NCI-H524 treated with DMSO at 0.1 percent for 48 hours (cell line): ENCODE measurements at regions not wholly inside any gene's neighbourhood (a gene's known extent, or its start where the extent isn't known, plus 50 kb on each side); places are given as distances from the start of the nearest gene placed in this dataset.

Experiments
- DNase-seq: peaks from one replicate; lab custom pipeline; 2025; lab: John Stamatoyannopoulos, UW

DNA sequence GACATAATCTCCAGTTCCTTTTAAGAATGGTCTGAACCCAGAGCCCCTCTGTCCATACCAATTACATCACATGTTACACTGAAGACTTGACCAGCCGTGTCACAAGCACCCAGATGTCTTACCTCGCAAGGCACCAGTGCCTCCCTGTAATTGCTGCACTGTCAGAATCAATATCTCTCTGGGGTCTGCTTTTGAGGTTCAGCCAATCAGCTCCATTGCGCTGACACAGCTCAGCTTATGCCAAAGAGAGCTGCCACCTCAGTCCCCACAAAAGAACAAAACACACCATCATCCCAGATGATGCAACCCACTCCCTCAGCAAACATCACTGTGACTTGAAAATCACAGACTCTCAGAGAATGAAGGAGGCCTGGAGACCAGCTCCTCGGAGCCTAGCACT is 82.5 kb upstream of the SORBS2 start:
- DNase-seq, result no peak

GRCh38 chr4:185895351-185895750 is 83.4 kb upstream of the SORBS2 start:
- DNase-seq, result no peak

DNA sequence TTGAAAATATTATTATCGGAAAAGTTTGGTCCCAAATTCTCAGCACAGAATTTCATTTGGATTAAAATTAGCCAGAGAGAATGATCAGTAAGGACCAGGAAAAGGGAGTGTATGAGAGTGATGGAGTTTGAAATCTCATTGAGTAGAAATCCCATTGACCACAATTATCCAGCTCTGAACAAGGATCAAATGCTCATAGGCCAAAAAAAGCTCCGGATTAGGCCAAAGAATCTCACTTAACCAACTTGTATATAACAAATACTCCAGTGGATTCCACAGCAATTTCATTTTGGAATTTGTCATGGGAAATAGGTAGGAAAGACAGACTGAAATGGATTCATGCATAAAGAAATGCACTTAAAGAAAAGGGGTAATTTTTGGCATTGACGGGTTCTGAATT is 83.9 kb upstream of the SORBS2 start:
- no peak for DNase-seq

- no peak for DNase-seq
Measured at GRCh38 chr4:185896817-185897488, 85.0 kb upstream of the SORBS2 start.

DNA sequence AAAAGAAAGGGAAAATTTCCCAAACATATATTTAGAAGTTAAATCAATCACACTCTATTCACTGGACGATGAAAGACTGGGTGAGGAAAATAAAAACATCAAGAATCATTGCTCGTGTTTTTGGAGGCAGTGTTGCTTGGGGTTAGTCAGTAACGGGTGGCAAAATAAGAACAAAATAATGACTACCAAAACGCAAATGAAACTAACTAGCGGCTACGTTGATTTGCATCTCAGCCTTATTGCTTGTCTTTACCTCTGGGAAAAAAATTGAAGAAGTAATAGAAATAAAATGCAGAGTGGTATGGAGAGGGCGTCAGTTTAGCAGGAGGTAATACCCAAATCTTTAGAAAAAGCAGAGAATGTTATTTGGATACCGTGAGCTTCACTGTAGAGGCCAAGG is 86.4 kb upstream of the SORBS2 start:
- no peak for DNase-seq

DNA sequence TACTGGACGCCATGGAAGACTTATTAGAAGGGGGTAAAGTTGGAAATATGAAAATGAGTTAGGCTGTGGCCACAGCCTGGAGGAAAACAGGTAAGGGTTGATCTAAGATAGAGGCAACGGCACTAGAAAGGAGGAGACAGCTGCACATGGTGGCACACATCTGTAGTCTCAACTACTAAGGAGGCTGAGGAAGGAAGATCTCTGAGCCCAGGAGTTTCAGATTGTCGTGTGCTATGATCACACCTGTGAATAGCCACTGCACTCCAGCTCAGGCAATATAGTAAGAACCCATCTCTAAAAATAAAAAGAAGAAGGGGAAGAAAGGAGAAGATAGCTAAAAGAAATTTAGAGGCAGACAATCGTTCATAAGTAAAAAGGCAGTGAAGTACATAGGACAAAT is 87.8 kb upstream of the SORBS2 start:
- no peak for DNase-seq

GRCh38 chr4:185902654-185903053 is 90.7 kb upstream of the SORBS2 start:
- no peak for DNase-seq

- no peak for DNase-seq
Measured at GRCh38 chr4:185903205-185903604, 91.2 kb upstream of the SORBS2 start.

DNA sequence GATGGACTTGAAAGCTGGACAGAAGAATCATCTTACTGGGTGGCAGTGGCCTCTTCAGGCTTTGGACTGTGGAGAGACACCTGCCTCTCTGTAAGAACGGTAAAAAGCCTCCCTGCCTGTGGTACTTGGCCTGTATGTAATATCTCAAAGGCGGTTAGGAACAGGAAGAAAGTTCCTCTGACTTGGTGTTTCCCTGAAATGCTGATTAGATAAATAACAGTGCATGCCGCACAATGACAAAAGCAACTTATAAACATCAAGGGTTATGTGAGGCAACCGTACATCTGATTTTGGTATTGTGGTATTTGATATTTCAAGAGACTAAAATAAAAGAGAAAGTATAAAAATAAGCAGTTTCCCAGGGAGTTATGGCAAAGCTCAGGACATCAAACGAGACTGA is 92.4 kb upstream of the SORBS2 start:
- DNase-seq, result no peak

DNA sequence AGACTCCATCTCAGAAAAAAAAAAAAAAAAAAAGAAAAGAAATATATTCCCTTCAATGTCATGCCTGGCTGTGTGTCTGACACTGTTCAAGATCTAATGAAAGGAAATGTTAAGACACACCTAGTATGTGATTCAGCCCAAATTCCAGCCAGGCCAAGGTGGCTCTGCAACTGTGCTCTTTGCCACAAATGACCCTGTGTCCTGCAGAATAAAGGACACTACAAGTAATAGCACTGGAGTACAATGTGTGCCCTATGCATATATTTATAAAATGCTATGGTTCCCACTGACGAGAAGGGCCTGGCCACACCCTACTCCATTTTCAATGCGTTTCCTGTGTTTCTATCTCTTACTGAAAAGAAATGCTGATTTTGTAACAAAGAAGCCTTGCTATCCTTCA is 98.0 kb upstream of the SORBS2 start:
- DNase-seq, result no peak

GRCh38 chr4:185911556-185912064 is 99.6 kb upstream of the SORBS2 start:
- DNase-seq, result no peak

- DNase-seq, result no peak
Measured at GRCh38 chr4:185912779-185913178, 100.8 kb upstream of the SORBS2 start.

DNA sequence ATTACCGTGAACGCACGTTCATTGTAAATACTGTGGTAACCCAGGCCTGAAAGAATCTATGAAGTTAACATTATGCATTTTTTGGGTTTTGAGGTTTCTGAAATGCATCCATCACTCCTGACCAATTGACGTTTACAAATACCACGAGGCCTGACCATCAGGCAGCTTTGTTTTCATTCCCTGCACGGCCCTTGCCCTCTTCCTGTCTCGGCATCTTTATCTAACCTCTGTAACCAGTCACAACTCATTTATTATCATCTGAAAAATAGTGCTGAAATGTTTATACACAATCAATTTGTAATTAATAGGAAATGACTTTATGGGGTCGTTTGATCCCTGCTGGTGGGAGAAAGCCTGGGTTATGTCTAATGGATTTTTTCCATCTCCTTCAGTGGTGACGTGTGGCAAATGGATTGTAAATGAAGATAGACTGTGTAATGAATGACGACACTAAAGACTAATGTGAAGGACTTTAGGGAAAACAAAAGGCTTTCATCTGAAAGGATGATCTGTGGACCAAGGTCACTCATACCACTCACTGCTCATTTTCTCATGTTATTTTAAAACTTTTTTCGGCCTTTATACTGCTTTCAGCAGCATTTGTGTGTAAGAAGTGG is 102.7 kb upstream of the SORBS2 start:
- DNase-seq, result no peak

DNA sequence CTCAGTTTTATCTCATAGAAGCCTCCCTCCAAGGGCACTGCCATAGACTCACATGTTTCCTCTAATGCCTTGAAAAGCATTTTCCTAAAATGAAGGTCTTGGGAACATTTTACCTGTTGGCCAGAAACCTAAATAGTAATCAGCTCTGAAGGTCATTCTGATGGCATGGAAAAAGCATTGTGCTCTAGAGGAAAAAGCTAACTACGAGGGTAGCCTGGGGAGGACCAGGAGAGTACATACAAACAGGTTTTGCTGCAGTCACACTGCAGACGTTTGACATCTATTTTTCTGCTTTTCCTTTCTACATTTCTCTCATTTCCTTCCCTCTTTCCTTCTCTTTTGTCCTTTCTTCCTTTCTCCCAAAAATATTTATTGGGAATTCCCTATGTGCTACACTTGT is 103.3 kb upstream of the SORBS2 start:
- DNase-seq, result no peak

- DNase-seq, result no peak
Measured at GRCh38 chr4:185915817-185916216, 103.8 kb upstream of the SORBS2 start.

DNA sequence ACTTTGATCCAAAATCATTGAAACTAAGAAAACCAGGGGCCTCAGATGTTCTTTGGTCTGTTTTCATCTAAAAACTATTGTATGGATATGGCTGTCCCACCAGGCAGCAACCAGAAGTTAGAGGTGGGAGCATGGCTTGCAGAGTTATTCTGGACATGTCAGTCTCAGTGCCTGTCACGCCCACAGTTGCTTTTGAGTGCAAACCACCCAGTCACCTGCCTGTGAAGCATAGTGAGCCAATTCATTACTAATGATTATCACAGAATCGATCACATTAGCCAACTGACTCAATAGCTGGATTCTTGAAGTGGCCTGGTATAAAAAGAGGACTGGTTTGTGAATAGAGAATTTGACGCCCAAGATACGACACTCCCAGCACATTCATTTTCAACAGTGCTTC is 104.2 kb upstream of the SORBS2 start:
- DNase-seq, result no peak

DNA sequence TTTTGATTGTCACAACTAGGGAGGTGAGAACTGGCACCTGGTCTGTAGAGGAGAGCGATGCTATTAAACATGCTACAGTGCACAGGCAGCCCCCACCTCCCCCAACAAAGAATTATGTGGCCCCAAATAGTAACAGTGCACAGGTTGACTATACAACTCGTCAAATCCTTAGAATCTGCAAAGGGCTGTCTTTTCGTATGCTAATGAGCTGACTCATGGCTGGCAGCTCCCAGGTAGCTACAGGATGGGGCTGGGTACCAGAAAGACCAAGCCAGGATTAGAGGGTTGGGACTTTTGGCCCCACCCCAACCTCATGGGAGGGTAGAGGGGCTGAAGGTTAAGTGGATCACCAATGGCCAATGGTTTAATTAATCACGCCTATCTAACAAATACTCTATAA is 104.7 kb upstream of the SORBS2 start:
- DNase-seq, result no peak

DNA sequence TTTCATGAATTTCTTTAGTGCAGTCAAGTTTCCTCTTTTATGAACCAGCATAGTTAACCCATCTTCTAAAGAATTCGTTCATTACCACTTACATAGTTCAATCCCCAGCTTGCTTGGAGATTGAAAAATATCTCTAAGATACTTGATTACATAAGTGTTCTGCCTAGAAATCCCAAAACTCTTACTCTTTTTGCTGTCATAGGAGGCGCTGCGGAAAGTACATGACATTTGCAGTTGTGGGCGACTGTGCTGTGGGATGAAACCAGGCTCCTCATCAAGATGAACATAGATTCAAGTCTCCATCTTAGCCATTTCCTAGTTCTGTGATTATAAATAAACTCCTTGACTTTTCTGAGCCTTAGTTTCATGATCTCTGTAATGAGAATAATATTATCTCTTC is 107.1 kb upstream of the SORBS2 start:
- no peak for DNase-seq

DNA sequence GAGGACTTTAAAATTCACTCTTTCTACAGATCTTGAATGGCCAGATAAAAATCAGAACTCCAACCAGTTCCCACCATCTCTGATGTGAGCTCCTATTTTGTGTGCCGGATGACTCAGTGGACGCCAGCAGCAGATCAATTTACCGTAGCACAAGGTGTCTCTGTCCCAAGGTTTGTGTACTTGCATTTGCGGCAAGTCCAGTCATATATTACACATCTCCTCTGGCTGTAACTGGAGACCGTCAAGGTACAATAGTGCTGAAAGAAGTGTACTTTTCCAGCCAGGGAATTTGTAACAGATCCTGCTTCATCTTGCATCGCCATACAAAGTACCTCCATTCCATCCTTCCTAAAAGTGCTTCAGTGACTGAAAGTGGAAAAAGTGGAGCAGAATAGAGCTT is 108.2 kb upstream of the SORBS2 start:
- no peak for DNase-seq

GRCh38 chr4:185920691-185921260 is 108.8 kb upstream of the SORBS2 start:
- peak; percentile 6 for DNase-seq

GRCh38 chr4:185921583-185922555 is 109.9 kb upstream of the SORBS2 start:
- DNase-seq, result no peak

GRCh38 chr4:185924458-185925044 is 112.6 kb upstream of the SORBS2 start:
- no peak for DNase-seq
